Heart right ventricle (tissue), 16 donors: ENCODE measurements at regions not wholly inside any gene's neighbourhood (a gene's known extent, or its start where the extent isn't known, plus 50 kb on each side); places are given as distances from the start of the nearest gene placed in this dataset.

Experiments
- ATAC-seq, 8 donors: fragments of 200-7000 bp; cut with Tn5 transposase; one replicate each; pipeline ENCODE4 v1.9.1; 2020; ENCODE audit warnings: mild to moderate bottlenecking in 8 of 8, moderate library complexity in 8 of 8, moderate number of reproducible peaks in 1 of 8
- DNase-seq, 2 donors: peaks; one replicate each; pipeline ENCODE4 v3.0.0-alpha.2; 2020
- H3K27ac ChIP-seq, 10 donors: fragments of 200-600 bp; sonication (generic) in 2 of 10; one replicate each; pipeline versions ENCODE4 v1.5.0 to v1.8.0; 2020 to 2022; ENCODE audit warnings: mild to moderate bottlenecking in 3 of 10
- H3K27me3 ChIP-seq, 7 donors: fragments of 200-600 bp; one replicate each; pipeline ENCODE4 v1.8.0; 2021 to 2022; ENCODE audit warnings: mild to moderate bottlenecking in 2 of 7
- H3K36me3 ChIP-seq, 9 donors: fragments of 200-600 bp; sonication (generic) in 1 of 9; one replicate each; pipeline versions ENCODE4 v1.5.0 to v1.8.0; 2020 to 2022; ENCODE audit warnings: mild to moderate bottlenecking in 2 of 9
- H3K4me1 ChIP-seq, 9 donors: fragments of 200-600 bp; sonication (generic) in 1 of 9; one replicate each; pipeline versions ENCODE4 v1.5.0 to v1.8.0; 2020 to 2022; ENCODE audit warnings: mild to moderate bottlenecking in 4 of 9
- H3K4me3 ChIP-seq, 10 donors: fragments of 200-600 bp; sonication (generic) in 2 of 10; one replicate each; pipeline versions ENCODE4 v1.5.0 to v1.8.0; 2020 to 2022; ENCODE audit warnings: mild to moderate bottlenecking in 7 of 10, moderate library complexity in 2 of 10
- H3K9me3 ChIP-seq, 11 donors: fragments of 200-600 bp in 10 of 11; sonication (generic) in 2 of 11; one replicate each; pipeline versions ENCODE4 v1.5.0 to v1.8.0; 2013 to 2022; ENCODE audit warnings: mild to moderate bottlenecking in 2 of 11, control low read depth in 1 of 11, moderate library complexity in 1 of 11
- CTCF ChIP-seq, 9 donors: fragments of 200-600 bp; sonication (generic) in 2 of 9; IDR thresholded peaks; one replicate each; pipeline versions ENCODE4 v1.5.0 to v1.8.0; 2021 to 2022; ENCODE audit warnings: antibody characterized with exemption in 9 of 9, mild to moderate bottlenecking in 5 of 9, moderate library complexity in 1 of 9
- WGBS, 2 donors: extraction: QIAGEN DNeasy Blood & Tissue Kit; methylation state at CpG; one replicate each; pipeline ENCODE4 v1.1.7; 2013; ENCODE audit warnings: inconsistent platforms in 1 of 2; 5-methylcytosine and 5-hydroxymethylcytosine counted together
- intact Hi-C, 10 donors: fragments of 100-400 bp; cut with DNase I; formaldehyde crosslinking; loops; one replicate each; pipeline versions ENCODE4 v1.11.1 to v1.14.2; 2022
- donor health status: Arrhythmogenic right ventricular cardiomyopathy.
- donor health status: ischemic (EF 13 %, LVEDD 7.1; RV severe dilation, severe dysfunction).
- donor health status: healthy with polysubstance abuse.
- donor health status: DM: no; HTN: yes; CAD: no.
- donor health status: DM: no; HTN: no; CAD: no.
- donor health status: ischemic (EF 25% LVEDD 6.9; RV normal size, moderate dysfunction).
- donor health status: ischemic (EF 25% LVEDD 5.7; RV mildly dilated, moderate dysfunction).
- donor health status: healthy.
- donor health status: DM: yes; HTN: yes; CAD: no.
- donor health status: Ischemic cardiomyopathy.
- donor health status: ischemic (EF 35%, LVEDD 5.7; RV mildly dilated, moderate dysfunction).
- donor health status: nonischemic (EF 11% LVEDD 7.7; RV severe dilation, severe dysfunction).
- donor health status: DM: yes; HTN: yes; CAD: no.
- donor health status: PGD.
- donor health status: ischemic (EF 29% LVEDD 5.4; RV normal size, mild dysfunction).
- donor health status: nonischemic (EF 23%, LVEDD 6.1; RV moderate dilation, normal function).

DNA sequence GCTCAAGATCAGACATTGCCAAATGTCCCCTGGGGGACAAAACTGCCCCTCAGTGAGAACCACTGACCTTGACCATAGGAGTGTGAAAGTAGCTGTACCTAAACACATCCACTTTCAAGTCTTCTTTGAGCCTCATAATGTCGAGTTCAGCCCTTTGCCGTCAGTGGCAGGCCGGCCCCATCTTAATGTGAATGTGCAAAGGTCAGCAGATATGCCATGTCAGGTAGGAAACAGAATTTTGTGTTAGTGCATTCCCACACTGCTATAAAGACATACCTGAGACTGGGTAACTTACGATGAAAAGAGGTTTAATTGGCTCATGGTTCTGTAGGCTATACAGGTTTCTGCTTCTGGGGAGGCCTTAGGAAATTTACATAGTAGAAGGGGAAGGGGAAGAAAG is 95.1 kb upstream of the PIRT start:
- ATAC-seq (no peak), DNase-seq (no peak)
- no peaks in the 10 kb centered on the region for H3K36me3 ChIP-seq
- TF ChIP-seq CTCF (IDR thresholded peaks at IDR 0.05), result no peak
- H3K27me3 ChIP-seq, result peaks cover 0 to 12% (median 0%) of the 10 kb centered on the region in 7 donors
- intact Hi-C loops, result no loop called here
- H3K27ac ChIP-seq, result no peak overlapping the region
- no peaks in the 10 kb centered on the region for H3K9me3 ChIP-seq
- no peaks in the 10 kb centered on the region for H3K4me1 ChIP-seq
- no peak overlapping the region for H3K4me3 ChIP-seq
- 85 to 87% methylated on average over 4 of the region's 4 CpGs for WGBS, 2 donors

GRCh38 chr17:10931133-10931532 is 93.2 kb upstream of the PIRT start:
- H3K36me3 ChIP-seq, result no peaks in the 10 kb centered on the region
- 56 to 75% methylated on average over 3 of the region's 3 CpGs for WGBS, 2 donors
- H3K27me3 ChIP-seq, result peaks cover 0 to 26% (median 0%) of the 10 kb centered on the region in 7 donors
- H3K9me3 ChIP-seq, result no peaks in the 10 kb centered on the region
- no peak for DNase-seq
- no peak overlapping the region for H3K4me3 ChIP-seq
- intact Hi-C loops, result no loop called here
- H3K4me1 ChIP-seq, result no peaks in the 10 kb centered on the region
- TF ChIP-seq CTCF (IDR thresholded peaks at IDR 0.05), result no peak
- ATAC-seq, result no peak
- no peak overlapping the region for H3K27ac ChIP-seq

DNA sequence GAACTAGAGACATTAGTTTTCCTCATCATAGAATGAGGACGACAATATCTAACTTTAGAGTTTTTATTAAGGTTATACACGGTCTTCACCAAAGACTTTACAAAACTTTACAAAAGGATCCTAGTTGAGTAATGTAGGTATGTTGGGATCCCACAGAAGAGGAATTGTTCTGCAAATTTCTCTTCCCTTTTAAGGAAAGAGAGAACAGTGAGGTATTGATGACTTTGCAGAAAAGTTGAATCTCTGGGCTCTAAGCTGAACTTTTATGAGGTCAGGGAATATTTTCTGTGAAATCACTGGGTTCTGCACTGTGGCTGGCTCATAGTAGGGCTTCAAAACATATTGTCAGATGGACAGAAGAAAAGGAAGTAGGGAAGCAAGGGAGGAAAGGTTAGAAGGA is 89.8 kb upstream of the PIRT start:
- Histone ChIP-seq H3K4me1 (no peaks in the 10 kb centered on the region), H3K4me3 (no peak overlapping the region), H3K27ac (no peak overlapping the region), H3K9me3 (no peaks in the 10 kb centered on the region), H3K36me3 (no peaks in the 10 kb centered on the region), H3K27me3 (peaks cover 0 to 22% (median 0%) of the 10 kb centered on the region in 7 donors)
- DNase-seq (no peak), ATAC-seq (no peak)
- TF ChIP-seq CTCF (IDR thresholded peaks at IDR 0.05), result no peak
- WGBS, 2 donors, result 82 to 89% methylated on average over 2 of the region's 2 CpGs
- intact Hi-C loops, result no loop called here

- H3K4me3 ChIP-seq, result no peak overlapping the region
- intact Hi-C loops, result no loop called here
- H3K9me3 ChIP-seq, result no peaks in the 10 kb centered on the region
- ATAC-seq (no peak), DNase-seq (no peak)
- 76 to 81% methylated on average over 5 of the region's 5 CpGs for WGBS, 2 donors
- TF ChIP-seq CTCF (IDR thresholded peaks at IDR 0.05), result no peak
- H3K4me1 ChIP-seq, result no peaks in the 10 kb centered on the region
- H3K27me3 ChIP-seq, result no peaks in the 10 kb centered on the region
- H3K27ac ChIP-seq, result no peak overlapping the region
- no peaks in the 10 kb centered on the region for H3K36me3 ChIP-seq
Measured at GRCh38 chr17:10920558-10921108, 82.7 kb upstream of the PIRT start.
